ENCODE measurements at regions not wholly inside any gene's neighbourhood (a gene's known extent, or its start where the extent isn't known, plus 50 kb on each side); places are given as distances from the start of the nearest gene placed in this dataset.

DNA sequence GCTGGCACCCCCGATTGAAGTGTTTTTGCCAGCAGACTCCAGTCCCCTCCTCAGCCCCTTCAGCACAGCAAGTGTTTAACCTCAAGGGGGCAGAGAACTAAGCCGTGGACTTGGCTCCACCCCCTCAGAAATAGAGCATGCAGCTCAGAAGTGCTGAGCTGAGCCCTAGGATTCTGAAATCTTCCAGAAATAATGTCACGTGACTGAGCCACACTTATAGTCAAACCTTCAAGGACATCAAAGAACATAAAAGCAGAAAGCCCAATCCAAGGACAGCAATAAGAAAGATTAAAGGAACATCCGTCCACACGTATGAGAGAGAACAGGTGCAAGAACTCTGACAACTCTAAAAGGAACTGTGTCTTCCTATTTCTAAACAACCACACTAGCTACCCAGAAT is 317.7 kb upstream of the LRFN5 start:
- DNase-seq = no peak
- Mint-ChIP-seq H3K4me1 (no peaks in the 10 kb centered on the region), H3K27ac (no peak overlapping the region), H3K27me3 (ENCODE audit: low read depth, poor library complexity) (peaks cover 3% of the 10 kb centered on the region), H3K9me3 (peaks cover 6% of the 10 kb centered on the region), H3K36me3 (ENCODE audit: low read depth) (no peaks in the 10 kb centered on the region), H3K4me3 (no peak overlapping the region)
- no peak for TF ChIP-seq CTCF (IDR thresholded peaks at IDR 0.05)

GRCh38 chr14:41285186-41285748 is 321.4 kb upstream of the LRFN5 start:
- H3K4me3 Mint-ChIP-seq = no peak overlapping the region
- H3K27ac Mint-ChIP-seq = no peak overlapping the region
- DNase-seq = peak; percentile 68
- no peaks in the 10 kb centered on the region for H3K27me3 Mint-ChIP-seq (ENCODE audit: low read depth, poor library complexity)
- no peaks in the 10 kb centered on the region for H3K36me3 Mint-ChIP-seq (ENCODE audit: low read depth)
- no peak for TF ChIP-seq CTCF (IDR thresholded peaks at IDR 0.05)
- peaks cover 6% of the 10 kb centered on the region for H3K9me3 Mint-ChIP-seq
- no peaks in the 10 kb centered on the region for H3K4me1 Mint-ChIP-seq

DNA sequence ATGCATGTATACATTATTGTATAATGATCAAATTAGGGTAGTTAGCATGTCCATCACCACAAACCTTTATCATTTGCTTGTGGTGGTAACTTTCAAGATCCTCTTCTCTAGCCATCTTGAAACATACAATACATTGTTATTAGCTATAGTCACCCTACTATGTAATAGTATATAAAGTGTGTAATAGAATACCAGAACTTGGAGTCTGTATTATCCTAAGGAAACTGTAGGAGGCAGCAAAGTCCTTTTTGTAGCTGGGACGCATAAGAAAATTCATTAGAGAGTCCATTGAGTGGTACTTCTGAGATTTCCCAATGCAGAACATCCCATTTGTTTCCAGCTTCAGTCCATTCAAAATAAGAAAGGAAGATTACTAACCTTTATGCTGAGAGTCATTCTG is 325.9 kb upstream of the LRFN5 start:
- Mint-ChIP-seq H3K27ac (no peak overlapping the region), H3K27me3 (ENCODE audit: low read depth, poor library complexity) (no peaks in the 10 kb centered on the region), H3K9me3 (no peaks in the 10 kb centered on the region), H3K4me3 (no peak overlapping the region), H3K4me1 (no peaks in the 10 kb centered on the region), H3K36me3 (ENCODE audit: low read depth) (no peaks in the 10 kb centered on the region)
- no peak for DNase-seq
- TF ChIP-seq CTCF (IDR thresholded peaks at IDR 0.05) = peak; percentile 45

DNA sequence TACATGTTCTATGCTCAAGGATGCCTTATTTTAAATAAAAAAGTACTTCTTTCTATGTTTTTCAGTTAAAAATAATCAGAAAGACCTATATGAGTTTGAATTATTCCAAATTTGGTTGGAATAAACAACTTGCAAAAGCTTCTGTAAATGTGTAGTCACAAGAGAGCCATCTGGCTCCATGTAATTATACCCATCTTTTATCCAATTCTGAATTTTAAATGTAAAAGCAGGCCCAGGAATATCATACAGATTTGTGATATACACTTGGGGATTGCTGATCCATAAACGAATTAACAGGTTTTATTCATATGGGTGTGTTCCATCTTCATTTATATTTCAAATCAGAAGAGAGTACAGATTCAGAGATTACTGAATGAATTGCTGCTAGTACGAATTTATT is 329.2 kb upstream of the LRFN5 start:
- no peaks in the 10 kb centered on the region for H3K9me3 Mint-ChIP-seq
- no peak overlapping the region for H3K27ac Mint-ChIP-seq

GRCh38 chr14:41257476-41257875 is 349.2 kb upstream of the LRFN5 start:
- H3K27ac Mint-ChIP-seq = no peak overlapping the region
- no peak for TF ChIP-seq CTCF (IDR thresholded peaks at IDR 0.05)
- DNase-seq = no peak
- H3K27me3 Mint-ChIP-seq (ENCODE audit: low read depth, poor library complexity) = peaks cover 2% of the 10 kb centered on the region
- no peak overlapping the region for H3K4me3 Mint-ChIP-seq
- peaks cover 4% of the 10 kb centered on the region for H3K36me3 Mint-ChIP-seq (ENCODE audit: low read depth)
- peaks cover 6% of the 10 kb centered on the region for H3K9me3 Mint-ChIP-seq
- H3K4me1 Mint-ChIP-seq = no peaks in the 10 kb centered on the region

More for the DNA sequence above, 329.2 kb upstream of the LRFN5 start:
- DNase-seq = no peak
- Mint-ChIP-seq H3K27me3 (ENCODE audit: low read depth, poor library complexity) (no peaks in the 10 kb centered on the region), H3K4me3 (no peak overlapping the region), H3K4me1 (no peaks in the 10 kb centered on the region), H3K36me3 (ENCODE audit: low read depth) (no peaks in the 10 kb centered on the region)
- TF ChIP-seq CTCF (IDR thresholded peaks at IDR 0.05) = no peak

GRCh38 chr14:41235466-41235865 is 371.2 kb upstream of the LRFN5 start:
- H3K4me3 Mint-ChIP-seq = no peak overlapping the region
- H3K9me3 Mint-ChIP-seq = peaks cover 6% of the 10 kb centered on the region
- DNase-seq = no peak
- TF ChIP-seq CTCF (IDR thresholded peaks at IDR 0.05) = no peak
- H3K27me3 Mint-ChIP-seq (ENCODE audit: low read depth, poor library complexity) = peaks cover 2% of the 10 kb centered on the region
- H3K36me3 Mint-ChIP-seq (ENCODE audit: low read depth) = peaks cover 23% of the 10 kb centered on the region
- H3K4me1 Mint-ChIP-seq = no peaks in the 10 kb centered on the region
- no peak overlapping the region for H3K27ac Mint-ChIP-seq
